ENCODE measurements at regions not wholly inside any gene's neighbourhood (a gene's known extent, or its start where the extent isn't known, plus 50 kb on each side); places are given as distances from the start of the nearest gene placed in this dataset.
"Not testable (repeated sequence)": the region's sequence is repeated elsewhere in the genome, so short reads cannot be mapped to it uniquely, and the experiment has no call there.

DNA sequence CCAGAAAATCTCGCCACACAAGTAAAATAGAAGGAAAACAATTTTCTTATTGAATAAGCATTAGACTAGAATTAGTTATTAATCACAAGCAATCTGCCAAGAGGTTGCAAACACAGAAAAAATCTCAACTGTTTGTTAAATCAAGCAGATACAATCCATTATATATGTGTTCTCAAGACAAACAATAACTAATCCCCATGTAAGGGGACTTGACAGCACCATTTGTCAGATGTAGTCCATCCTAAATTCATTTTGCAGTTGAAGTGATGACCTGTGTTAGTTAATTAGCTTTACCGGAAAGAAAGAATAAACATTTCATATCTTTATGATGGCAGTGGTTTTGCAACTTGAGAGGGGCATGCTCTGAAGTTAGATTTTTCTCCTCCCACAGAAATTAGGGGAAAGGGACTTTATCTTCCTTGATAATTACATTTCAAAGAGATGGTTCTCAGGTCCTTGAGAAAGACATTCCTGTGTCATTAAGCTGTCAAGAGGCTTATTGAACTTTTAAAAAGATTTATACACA lies 1588.0 kb downstream of the GRIK2 start:
- DNase-seq: no peak

DNA sequence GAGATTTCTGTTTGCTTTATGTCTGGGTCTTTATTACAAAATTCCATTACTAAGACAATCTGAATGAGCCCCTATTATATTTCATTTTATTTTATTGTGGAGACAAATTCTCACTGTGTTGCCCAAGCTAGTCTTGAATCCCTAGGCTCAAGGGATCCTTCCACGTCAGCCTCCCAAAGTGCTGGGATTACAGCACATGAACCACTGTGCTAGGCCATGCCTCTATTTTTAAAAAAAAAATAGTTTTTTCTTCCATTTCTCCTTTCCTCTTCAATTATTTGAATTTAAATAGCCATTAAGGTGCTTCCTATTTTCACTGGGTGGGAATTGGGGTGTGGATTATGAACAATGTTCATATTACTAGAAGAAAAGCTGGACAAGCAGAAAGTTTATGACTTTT lies 1587.4 kb downstream of the GRIK2 start:
- no peak for DNase-seq

DNA sequence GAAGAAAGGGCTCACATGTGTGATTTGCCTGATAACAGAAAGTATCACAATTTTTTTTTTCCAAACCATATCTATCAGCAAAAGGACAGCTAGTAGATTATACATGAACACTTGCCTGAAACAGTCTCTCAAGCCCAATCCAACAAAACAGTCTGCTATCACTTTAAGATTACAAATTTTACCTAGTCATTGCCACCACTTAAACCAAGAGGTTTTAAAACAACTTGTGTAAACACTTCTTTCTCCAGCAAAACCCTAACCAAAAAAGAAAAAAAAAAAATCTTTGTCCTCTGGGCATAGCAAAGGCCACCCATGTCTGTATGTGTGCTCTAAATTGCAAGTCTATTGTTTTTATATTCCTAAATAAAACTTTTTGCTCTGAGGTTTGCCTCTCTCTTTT lies 1568.4 kb downstream of the GRIK2 start:
- DNase-seq: no peak

DNA sequence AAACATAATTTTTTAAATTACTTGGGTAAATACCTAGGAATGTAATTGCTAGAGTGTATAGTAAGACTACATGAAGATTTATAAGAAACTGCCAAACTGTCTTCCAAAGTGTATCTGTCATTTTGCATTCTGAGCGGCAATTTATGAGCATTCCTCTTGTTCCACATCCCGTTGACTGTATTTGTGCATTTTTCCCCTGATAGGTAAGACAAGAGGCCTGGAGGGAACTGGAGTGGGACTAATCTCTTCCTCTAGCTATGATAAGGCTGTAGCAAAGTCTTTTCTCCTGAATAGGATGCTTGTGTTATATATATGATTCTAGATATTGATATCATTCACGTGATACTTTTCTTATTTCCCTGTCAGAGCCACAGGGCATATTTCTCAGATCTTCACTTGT lies 1557.5 kb downstream of the GRIK2 start:
- no peak for DNase-seq

DNA sequence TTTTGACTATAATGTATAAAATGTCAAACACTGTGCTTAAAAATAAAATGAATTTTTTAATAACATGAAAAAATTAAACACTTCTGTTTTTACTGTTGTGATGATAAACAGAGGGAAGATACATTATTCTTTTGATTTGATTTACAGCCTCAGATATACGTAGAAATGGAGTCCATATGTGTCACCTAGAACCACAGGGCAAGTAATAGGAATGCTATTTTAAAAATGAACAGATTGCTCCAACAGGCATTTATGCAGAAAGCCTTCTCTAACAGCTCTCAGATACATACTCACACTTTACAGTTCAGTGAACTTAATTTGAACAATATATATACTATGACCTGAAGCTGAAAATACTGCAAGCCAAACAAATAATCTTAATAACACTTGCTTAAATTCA lies 1551.0 kb downstream of the GRIK2 start:
- no peak for DNase-seq

DNA sequence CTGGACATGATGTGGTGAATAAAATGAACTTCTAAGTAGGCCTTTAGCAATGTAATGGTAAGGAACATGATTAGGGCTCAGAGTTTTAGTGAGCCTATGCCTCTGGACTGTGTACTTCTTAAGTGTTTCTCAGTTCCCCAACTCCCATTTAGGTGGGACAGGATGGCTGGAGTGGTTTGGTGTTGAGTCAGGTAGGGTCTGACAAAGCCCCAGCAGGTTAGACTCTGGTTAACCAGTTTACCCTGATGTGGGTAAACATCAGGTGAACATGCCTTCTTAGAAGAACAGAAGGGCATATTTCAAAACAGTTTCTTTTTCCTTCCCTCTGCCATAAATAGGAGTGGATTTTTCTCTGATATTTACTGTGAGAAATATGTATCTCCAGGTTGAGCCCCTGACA lies 1548.7 kb downstream of the GRIK2 start:
- DNase-seq: no peak

DNA sequence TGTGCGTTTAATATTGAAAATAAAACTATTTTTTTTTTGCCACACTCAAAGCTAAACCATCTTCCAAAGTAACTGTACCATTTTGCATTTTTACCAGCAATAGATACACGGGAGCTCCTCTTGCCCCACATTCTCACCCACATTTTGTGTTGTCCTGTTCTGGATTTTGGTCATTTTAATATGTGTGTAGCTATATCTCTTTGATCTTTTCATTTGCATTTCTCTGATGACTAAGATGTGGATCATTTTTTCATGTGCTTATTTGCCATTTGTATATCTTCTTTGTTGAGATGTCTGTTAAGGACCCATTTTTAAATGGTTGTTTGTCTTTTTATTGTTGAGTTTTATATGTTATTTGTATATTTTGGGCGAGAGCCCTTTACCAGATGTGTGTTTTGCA lies 1543.5 kb downstream of the GRIK2 start:
- DNase-seq: no peak

DNA sequence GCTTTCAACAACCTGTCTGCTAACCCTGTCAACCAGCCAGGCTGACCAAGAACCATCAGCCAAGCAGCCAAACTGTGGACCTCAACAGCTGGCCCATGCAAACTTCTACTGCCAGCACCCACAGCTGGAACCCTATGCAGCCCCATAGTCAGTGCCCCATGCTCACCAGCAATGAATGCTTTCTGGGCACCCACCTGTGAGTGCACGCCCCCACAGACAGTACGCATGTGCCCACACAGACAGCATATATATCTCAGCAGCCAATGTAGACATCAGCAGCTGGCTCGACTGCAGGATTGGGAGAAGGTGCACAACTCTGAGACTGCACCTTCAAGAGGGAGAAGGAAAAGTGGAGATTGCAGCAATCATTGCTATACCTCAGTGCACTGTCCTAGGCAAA lies 1534.6 kb downstream of the GRIK2 start:
- no peak for DNase-seq

DNA sequence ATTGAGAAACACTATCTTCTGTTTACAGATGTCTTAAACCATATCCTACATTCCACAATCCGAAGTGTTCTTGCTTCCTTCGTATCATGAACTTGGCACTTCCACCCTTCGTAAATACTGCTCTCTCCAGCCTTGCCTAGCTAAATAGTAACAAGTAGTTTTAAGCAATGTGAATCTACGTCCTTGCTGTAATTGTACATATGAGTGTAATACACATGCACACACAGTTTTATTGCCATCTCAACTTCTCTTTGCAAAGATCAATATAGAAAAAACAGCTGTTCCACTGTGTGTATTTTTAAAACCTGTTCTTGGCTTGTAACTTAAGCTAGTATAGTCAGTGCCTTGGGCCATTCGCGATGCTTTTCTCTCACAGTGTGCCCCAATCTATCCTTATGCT lies 1524.7 kb downstream of the GRIK2 start:
- no peak for DNase-seq

DNA sequence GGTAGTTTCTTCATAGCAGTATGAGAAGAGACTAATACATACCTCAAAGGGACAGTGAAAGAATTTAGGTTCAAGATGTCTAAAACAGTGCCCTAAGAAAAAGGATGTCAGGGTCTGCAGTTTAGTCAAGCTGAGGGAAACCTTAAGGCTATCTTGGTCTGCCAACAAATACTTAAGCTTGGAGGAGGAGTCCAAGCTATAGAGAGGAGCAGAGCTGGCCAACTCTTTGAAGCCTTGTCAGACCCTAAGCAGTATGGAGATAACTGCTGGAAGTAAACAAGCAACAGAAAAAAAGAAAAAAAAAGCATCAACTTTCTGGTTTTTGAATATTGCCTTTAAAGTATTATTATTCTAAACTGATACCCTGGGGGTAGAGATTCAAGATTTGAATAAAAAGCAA lies 1518.1 kb downstream of the GRIK2 start:
- DNase-seq: no peak

DNA sequence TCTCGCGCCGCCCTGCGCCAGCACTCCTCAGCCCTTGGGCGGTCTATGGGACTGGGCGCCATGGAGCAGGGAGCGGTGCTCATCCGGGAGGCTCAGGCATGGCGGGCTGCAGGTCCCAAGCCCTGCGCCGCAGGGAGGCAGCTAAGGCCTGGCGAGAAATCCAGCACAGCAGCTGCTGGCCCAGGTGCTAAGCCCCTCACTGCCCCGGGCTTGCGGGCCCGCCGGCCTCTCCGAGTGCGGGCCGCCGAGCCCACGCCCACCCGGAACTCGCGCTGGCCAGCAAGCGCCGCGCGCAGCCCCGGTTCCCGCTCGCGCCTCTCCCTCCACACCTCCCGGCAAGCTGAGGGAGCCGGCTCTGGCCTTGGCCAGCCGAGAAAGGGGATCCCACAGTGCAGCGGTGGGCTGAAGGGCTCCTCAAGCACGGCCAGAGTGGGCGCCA lies 1517.2 kb downstream of the GRIK2 start:
- DNase-seq: not testable (repeated sequence)

DNA sequence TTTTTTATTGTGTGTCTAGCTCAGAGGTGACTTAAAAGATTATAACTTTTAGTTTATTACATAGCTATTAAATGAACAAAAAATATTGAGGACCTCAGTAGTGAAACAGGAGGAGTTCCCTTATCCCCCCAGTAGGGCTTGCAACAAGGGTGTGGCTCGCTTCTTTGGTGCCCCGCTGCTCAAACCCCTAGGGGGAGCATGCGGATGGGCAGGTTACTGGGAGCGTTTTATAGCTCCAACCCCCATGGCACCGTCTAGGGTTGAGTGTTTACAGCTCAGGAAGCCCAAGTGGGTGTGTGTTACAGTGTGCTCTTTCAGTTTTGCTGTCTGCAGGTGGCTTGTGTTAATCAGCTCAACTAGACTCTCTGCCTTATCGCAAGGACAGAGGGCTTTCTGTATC lies 1513.7 kb downstream of the GRIK2 start:
- no peak for DNase-seq

DNA sequence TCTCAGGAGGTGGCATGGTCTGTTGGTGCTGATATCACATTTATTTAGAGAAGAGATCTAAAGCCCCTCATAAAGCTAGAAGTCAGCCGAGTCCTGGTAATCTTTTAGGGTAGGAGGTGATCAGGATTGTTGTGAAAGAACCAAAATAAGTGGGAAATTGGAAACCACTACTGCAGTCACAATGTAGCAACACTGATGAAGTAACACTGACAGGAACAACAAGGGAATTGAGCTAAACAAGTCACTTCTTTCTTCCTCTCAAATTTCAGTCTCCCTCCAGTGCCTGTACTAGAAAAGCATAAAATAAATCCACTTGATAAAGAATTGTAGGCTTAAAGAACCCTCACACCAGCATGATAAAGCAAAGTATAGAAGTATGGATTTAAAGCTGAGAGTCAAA lies 1509.0 kb downstream of the GRIK2 start:
- DNase-seq: no peak

DNA sequence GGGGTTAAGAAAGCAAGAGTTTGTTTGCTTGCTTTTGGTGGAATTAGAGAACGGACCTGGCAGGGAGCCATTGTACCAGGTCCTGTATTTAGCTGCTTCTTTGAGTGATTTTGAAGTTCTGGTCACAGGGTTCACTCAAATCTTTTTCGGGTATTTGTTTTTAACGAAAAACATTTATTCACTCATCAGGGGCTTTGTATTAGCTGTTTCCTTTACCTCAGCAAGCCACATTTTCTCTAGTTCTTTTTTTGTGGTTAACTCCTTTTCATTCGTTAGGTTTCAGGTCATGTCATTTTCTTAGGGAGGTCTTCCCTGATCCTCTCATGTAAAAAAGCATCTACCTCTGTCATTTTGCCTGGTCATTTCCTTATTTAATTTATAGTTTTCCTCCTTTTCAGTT lies 1502.2 kb downstream of the GRIK2 start:
- DNase-seq: no peak

DNA sequence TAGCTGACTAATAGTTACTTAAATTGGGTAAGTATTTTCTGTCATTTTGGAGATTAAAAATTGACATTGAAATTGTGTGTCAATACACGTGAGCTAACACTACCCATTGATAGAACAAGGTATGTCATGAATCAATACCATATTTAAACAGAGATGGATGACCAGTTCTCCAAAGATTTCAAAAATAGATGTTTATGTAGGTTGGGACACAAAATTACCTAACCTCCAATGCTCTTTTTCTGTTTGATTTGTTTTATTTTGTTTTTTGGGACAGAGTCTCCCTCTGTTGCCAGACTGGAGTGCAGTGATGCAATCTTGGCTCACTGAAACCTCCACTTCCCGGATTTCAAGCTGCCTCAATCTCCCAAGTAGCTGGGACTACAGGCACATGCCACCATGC lies 1491.7 kb downstream of the GRIK2 start:
- DNase-seq: no peak

DNA sequence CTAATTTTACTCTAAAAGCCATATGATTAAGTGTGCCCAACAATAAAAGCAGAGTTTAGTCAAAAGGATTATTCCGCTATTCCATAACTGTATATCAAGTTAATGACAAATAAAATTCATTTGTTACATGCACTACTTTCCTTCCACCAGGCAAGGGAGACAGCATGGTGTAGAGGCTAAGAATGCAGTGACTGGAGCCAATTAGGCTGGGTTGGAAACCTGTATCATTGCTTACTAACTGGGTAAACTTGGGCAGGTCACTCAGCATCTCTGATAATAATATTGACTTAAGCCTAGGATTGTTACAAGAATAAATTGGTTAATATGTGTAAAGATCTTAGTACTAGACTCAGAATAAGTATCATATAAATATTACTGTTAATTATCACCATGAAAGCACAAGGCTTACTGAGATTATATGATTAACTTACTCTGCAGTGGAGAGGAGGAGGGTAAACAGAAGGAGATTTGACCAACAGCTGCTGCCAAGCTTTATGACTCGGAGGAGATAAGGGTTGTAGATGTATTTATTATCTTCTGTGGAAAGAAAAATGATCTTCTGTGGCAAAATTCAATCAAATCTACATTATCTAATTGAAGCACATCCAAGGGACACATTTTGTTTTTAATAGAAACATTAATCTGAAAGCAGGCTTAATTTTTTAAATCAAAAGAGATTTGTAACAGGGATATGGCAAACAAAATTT lies 1459.9 kb downstream of the GRIK2 start:
- DNase-seq: no peak

DNA sequence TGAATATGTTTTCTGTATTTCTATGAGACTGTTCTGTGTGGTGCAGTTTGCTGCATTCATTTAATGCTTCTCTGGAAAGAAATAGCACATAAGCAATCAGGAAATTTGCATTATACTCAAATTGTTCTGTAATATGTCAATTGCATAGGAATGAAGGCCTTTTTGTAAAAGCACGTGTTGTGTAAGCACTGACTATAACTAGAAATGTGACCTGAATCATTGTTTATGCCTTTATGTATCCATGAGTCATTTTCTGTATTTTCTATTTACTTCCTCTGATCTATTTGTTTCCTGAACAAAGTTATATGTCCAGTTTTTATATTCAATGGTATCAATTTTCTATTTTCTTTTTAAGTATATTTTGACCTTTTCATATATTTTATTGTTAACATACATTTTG lies 1455.3 kb downstream of the GRIK2 start:
- DNase-seq: no peak

DNA sequence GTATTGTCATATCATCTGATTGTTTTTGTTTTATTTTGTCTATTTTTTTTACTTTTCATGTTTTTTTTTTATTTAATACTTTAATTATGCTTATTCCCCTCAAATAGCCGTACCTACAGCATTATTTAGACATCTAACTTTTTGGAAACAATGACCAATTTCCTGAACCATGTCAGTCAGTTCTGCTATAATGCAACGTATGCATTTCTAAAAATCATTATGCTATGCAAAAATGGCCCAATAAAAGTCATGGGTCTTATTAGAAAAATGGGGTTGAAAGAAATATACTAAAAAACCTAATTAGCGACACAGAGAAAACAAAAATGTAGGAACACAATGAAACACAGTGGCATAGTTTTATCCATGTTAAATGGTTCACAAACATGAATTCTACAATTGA lies 1454.7 kb downstream of the GRIK2 start:
- DNase-seq: no peak

DNA sequence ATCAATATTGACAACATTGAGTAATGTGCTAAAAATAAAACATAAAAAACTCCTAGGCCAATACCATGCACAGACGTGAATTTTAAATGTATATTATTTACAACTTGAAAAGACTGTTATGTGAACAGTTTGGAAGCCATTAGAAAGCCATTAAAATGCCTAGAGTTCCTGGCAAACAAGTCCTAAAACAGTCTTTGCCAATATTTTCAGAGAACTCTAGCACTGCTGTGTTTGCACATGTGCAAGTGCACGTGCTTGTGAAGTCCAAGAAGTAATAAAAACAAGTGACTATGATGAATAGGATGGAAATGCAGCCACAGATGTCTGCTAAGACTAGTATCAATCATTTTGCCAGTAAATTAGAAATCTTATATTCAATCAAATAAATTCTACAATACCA lies 1447.6 kb downstream of the GRIK2 start:
- DNase-seq: no peak

DNA sequence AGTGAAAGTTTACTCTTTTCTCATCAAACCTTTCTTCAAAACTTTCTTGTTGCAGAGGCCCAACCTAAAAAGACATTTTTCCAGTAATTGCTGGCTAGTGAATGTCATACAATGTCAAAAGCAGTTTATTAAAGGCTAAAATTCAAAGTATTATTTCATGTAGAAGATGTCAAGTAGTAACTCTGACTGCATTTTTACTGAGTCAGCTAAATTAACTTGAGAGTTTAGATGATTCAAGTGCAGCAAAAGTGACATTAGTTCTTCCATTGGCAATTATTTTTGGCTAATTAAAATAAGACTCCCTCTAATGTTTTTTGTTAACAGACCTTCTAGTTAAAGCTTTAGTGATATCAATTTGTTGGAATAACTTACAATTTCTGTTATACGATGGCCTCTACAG lies 1438.5 kb downstream of the GRIK2 start:
- no peak for DNase-seq

DNA sequence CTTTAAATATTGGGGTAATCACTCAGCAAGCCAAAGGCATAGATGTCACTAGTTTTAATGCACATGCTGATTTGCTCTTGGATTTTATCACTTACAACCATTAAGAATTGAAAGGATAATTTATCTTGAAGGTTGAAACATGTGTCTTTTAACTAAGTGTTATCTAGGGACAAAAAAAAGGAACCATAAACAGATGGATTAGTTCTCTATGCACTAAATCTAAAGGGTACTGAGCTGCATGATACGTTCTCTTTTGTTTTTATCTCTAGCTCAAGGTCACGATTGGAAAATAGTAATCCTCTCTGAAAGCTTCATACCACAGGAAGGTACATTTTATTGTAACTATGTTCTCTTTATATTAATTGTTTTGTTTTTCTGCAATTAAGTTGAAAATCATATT lies 1426.6 kb downstream of the GRIK2 start:
- no peak for DNase-seq

DNA sequence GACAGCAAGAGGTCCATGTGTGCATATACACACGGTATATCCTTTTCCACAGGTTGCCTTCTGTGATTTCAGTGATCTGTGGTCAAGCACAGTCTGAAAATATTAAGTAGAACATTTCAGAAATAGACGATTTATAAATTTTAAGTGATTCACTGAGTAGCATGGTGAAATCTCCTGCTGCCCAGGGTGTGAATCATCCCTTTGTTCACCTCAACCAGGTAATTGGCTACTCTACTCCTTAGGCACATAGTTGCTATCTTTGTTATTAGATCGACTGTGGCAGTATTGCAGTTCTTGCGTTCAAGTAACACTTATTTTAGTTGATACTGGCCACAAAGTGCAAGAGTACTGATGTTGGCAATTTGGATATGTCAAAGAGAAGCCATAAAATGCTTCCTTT lies 1421.7 kb downstream of the GRIK2 start:
- no peak for DNase-seq

DNA sequence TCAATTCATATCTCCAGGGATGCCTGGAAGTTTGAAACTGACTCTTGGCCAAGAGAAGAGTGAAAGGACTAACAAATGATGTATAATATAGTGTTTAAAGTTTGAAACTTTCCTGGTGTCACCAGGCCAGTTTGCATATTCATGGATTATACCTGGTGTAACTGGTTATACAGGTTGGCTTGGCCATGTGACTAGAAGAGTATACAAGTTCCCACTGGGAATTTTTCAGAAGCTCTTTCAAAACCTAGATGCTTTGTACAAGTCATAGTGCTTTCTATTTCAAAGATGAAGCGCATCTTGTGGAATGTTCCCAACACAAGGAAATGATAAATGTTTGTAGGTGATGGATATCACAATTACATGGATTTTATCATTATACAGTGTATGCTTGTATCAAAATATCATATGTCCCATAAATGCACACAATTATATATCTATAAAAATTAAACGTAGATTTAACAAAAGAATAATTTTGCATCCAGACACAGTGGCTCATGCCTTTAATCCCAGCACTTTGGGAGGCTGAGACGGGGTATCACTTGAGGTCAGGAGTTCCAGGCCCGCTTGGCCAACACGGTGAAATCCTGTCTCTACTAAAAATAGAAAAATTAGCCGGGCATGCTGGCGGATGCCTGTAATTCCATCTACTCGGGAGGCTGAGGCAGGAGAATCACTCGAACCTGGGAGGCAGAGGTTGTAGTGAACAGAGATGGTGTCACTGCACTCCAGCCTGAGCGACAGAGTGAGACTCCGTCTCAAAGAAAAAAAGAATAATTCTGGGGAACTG lies 1420.2 kb downstream of the GRIK2 start:
- DNase-seq: no peak

DNA sequence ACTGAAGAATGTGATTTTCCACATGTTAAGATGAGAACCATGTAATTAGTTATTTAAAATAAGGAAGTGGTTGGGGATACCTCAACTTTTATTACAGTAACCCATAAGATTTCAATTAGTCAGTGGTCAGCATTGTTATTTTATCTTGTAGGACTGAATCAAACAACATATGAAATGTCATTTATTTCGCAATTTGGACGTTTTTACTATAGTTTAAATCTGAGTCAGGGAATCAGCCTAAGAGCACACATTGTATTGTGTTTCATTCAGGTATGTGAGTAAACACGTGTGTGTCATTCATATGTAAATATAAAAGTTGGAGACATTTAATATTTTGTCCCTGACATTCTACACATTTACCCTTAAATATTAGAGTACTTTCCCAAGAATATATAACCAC lies 1418.7 kb downstream of the GRIK2 start:
- no peak for DNase-seq

Measured in CD4-positive, alpha-beta T cell treated with Interferon alpha-2 for 1 hour (primary cell).